ENCODE measurements at regions not wholly inside any gene's neighbourhood (a gene's known extent, or its start where the extent isn't known, plus 50 kb on each side); places are given as distances from the start of the nearest gene placed in this dataset.
A peak's percentile ranks its signal among the peaks of the same experiment; 100 is the strongest.

DNA sequence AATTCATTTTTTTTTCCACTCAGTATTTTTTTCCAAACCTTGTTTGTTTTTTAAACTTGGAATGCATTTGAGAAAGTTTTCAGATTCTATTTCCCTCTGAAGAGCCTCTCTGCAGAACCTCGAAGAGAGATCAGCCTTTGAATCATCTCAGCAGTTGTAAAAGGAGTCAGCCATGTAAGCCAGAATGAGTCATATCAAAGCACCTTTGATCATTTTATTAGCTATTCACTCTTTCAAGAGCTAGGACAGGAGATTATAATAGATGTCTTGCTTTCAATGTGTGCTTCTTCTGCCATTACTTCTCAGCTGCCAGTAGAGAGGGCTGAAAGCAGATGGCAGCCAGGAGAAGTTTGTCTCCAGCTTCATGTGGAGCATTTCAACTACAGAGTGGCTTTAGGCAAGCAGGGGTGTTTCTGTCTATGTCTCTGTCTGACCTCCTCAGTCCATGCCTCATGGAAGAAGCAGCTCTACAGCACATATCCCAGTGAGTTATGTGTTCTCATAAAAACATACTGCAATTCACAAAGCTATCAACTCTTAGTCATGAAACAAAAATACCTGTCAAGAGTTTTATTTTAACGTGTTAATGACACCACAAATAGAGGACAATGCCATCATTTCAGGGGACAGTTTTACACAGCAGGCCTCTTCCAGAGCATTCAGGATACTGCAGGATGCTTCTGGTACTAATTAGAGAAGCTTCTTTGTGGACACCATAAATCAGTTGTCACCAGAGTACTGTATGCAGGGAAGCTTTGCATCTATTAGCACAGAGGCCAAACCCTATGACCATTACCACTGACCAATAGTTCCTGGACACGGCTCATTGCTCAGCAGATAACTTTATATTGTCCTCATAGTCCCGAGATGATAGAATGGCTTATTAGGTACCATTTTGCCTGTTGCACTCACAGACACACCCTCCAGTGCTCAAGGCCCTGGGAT is 94.3 kb downstream of the NHLRC3 start:
- TF ChIP-seq, protein P1, sequence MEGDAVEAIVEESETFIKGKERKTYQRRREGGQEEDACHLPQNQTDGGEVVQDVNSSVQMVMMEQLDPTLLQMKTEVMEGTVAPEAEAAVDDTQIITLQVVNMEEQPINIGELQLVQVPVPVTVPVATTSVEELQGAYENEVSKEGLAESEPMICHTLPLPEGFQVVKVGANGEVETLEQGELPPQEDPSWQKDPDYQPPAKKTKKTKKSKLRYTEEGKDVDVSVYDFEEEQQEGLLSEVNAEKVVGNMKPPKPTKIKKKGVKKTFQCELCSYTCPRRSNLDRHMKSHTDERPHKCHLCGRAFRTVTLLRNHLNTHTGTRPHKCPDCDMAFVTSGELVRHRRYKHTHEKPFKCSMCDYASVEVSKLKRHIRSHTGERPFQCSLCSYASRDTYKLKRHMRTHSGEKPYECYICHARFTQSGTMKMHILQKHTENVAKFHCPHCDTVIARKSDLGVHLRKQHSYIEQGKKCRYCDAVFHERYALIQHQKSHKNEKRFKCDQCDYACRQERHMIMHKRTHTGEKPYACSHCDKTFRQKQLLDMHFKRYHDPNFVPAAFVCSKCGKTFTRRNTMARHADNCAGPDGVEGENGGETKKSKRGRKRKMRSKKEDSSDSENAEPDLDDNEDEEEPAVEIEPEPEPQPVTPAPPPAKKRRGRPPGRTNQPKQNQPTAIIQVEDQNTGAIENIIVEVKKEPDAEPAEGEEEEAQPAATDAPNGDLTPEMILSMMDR (IDR thresholded peaks at IDR 0.05; ENCODE audit: insufficient read depth, low read depth, low read length, missing control alignments): no peak

DNA sequence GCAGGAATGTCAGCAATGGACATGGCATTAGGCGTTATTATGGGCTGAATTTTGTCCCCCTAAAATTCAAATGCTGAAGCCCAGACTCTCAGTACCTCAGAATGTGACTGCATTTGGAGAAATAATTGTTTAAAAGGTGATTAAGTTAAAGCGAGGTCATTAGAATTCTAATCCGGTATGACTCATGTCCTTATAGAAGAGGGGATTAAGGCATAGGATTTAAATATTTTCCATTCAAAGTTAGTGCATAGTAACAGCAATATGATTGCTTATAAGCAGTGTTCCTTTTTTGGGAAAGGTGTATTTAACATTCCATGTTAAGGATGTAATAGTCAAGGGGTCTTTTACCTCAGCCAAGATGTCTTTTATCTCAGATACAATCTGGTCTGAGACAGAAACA is 95.5 kb downstream of the NHLRC3 start:
- TF ChIP-seq, protein P1 (IDR thresholded peaks at IDR 0.05; ENCODE audit: insufficient read depth, low read depth, low read length, missing control alignments): no peak
- DNase-seq (ENCODE audit: low read depth): no peak

More for the DNA sequence above, 94.3 kb downstream of the NHLRC3 start:
- H3K4me3 ChIP-seq (ENCODE audit: low read length): no peak overlapping the region
- peak; percentile 51 for DNase-seq (ENCODE audit: low read depth)

DNA sequence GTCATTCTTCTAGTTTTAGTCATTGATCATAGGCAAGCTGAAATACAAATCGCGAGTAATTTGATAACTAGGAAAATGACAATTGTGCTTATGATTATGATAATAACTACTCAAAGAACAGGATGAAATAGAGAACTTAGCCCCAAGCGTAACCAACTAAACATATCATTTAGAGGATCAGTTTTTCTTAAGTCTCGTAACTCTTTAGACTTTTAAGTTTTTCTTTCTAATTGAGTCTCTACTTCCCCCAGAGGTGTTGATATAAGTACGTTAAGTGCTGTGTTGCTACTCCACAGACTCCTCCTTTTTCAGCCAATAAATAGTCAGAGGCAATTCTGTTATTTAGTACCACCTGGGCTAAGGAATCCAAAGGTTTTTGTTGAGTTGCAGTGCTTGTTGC is 96.3 kb downstream of the NHLRC3 start:
- no peak for DNase-seq (ENCODE audit: low read depth)
- H3K4me3 ChIP-seq (ENCODE audit: low read length): no peak overlapping the region
- TF ChIP-seq, protein P1 (IDR thresholded peaks at IDR 0.05; ENCODE audit: insufficient read depth, low read depth, low read length, missing control alignments): no peak

More for the DNA sequence above, 95.5 kb downstream of the NHLRC3 start:
- no peak overlapping the region for H3K4me3 ChIP-seq (ENCODE audit: low read length)

DNA sequence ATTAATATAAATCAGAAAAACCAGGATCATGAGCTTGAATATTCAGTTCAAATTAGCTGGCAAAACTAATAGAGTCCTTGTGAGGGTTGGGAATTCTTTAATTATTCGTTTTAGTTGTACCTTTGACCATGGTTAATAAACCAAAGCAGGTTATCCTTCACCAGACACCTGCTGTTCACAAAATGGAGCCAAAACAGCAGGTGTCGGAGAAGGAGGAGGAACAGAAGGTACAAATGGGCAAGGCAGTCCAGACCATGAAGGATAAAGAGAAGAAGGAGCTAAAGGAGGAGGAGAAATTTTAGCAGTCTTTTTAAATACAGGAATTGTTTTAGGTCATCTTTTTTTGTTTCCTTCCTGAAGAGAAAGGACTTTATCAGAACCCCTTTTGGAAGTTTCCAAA is 106.1 kb downstream of the NHLRC3 start:
- TF ChIP-seq, protein P1 (IDR thresholded peaks at IDR 0.05; ENCODE audit: insufficient read depth, low read depth, low read length, missing control alignments): no peak
- H3K4me3 ChIP-seq (ENCODE audit: low read length): no peak overlapping the region
- DNase-seq (ENCODE audit: low read depth): no peak

DNA sequence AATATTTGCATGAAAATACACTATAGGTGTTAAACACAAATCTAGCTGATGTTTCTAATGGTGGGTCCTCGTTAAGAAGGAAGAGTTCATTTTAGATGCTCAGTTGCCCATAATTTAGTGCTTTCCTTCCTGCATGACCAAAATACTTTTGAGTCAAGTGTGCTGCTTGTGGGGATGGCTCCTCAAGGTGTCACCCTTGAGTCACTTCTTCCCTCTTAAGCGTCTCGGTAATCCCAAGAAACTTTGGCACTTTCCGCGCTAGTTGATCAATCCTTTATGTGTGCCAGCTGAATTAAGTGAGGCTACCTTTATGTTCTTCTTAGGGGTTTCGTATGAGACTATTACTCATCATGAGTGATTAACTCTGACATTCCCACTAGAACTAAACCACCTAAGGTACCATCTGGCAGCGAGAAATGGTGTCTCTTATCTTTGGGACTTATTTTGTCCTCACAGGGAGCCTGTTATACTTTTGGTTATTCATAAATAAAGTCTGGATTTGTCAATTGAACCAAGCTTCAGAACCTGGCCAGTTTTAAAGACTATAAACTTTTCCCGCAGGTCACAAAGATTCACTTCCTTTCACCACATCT is 106.8 kb downstream of the NHLRC3 start:
- TF ChIP-seq, protein P1 (IDR thresholded peaks at IDR 0.05; ENCODE audit: insufficient read depth, low read depth, low read length, missing control alignments): peak; percentile 91
- DNase-seq (ENCODE audit: low read depth): peak; percentile 76
- no peak overlapping the region for H3K4me3 ChIP-seq (ENCODE audit: low read length)

DNA sequence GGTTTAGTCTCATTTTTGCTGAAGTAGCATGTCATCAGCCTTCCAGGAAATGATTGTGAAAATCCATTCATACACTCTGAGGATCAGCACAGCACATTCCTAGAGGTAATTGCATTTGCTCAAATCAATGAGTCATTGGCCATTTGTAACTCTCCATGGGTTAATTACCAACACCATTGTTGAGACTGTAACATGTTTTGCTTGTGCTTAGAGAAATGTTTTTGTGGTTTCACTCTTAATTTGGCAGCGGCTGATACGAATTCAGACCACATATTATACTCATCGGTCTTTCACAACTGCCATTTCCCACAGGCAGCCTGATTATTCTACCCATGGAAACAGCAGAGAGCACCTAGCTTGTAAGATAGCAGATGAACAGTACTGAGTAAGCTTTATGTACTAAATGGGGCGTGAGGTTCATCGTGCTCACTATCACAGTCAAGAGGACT is 110.3 kb downstream of the NHLRC3 start:
- peak; percentile 94 for DNase-seq (ENCODE audit: low read depth)
- TF ChIP-seq, protein P1 (IDR thresholded peaks at IDR 0.05; ENCODE audit: insufficient read depth, low read depth, low read length, missing control alignments): no peak
- H3K4me3 ChIP-seq (ENCODE audit: low read length): no peak overlapping the region

All from epithelial cell of esophagus (primary cell).